H9 (cell line): ENCODE measurements at regions not wholly inside any gene's neighbourhood (a gene's known extent, or its start where the extent isn't known, plus 50 kb on each side); places are given as distances from the start of the nearest gene placed in this dataset.

ENCODE experiments used
- DNase-seq: peaks from one replicate; pipeline ENCODE4 v3.0.0-alpha.2; 2017
- H2AFZ ChIP-seq: one replicate; pipeline ENCODE4 v1.6.1; 2013; ENCODE audit warnings: mild to moderate bottlenecking, low read length, control low read depth, moderate library complexity
- H2AK5ac ChIP-seq: 2 replicates; pipeline ENCODE4 v1.6.1; 2013; ENCODE audit warnings: low read length, control low read depth, mixed read lengths; ENCODE audit not compliant: insufficient read length
- H2BK120ac ChIP-seq: one replicate; pipeline ENCODE4 v1.6.1; 2013; ENCODE audit warnings: low read depth, mild to moderate bottlenecking, low read length, control low read depth, inconsistent platforms; ENCODE audit not compliant: poor library complexity, severe bottlenecking
- H2BK12ac ChIP-seq: 2 replicates; pipeline ENCODE4 v1.6.1; 2013; ENCODE audit warnings: low read length, control low read depth, mixed read lengths, low read depth; ENCODE audit not compliant: insufficient read length
- H2BK15ac ChIP-seq: 2 replicates; pipeline ENCODE4 v1.6.1; 2013; ENCODE audit warnings: low read depth, low read length, control low read depth
- H2BK20ac ChIP-seq: one replicate; pipeline ENCODE4 v1.6.1; 2013; ENCODE audit warnings: low read depth, mild to moderate bottlenecking, low read length, control low read depth, inconsistent platforms; ENCODE audit not compliant: poor library complexity, severe bottlenecking
- H2BK5ac ChIP-seq: 2 replicates; pipeline ENCODE4 v1.6.1; 2013; ENCODE audit warnings: low read length, control low read depth, mixed read lengths; ENCODE audit not compliant: insufficient read length
- H3K14ac ChIP-seq: 2 replicates; pipeline ENCODE4 v1.6.1; 2013; ENCODE audit warnings: low read length, control low read depth; ENCODE audit not compliant: insufficient read depth
- H3K18ac ChIP-seq: 2 replicates; pipeline ENCODE4 v1.6.1; 2013; ENCODE audit warnings: low read depth, mild to moderate bottlenecking, mixed read lengths, low read length, control low read depth; ENCODE audit not compliant: insufficient read length
- H3K23ac ChIP-seq: 2 replicates; pipeline ENCODE4 v1.6.1; 2013; ENCODE audit warnings: low read length, control low read depth, mixed read lengths, low read depth; ENCODE audit not compliant: insufficient read length
- H3K23me2 ChIP-seq: 2 replicates; pipeline ENCODE4 v1.6.1; 2013; ENCODE audit warnings: low read depth, mild to moderate bottlenecking, mixed read lengths, low read length, control low read depth; ENCODE audit not compliant: insufficient read length, poor library complexity, severe bottlenecking
- H3K27ac ChIP-seq: 2 replicates; pipeline ENCODE4 v1.5.1; 2013; ENCODE audit warnings: low read length, control low read depth, mixed read lengths, low read depth; ENCODE audit not compliant: insufficient read length
- H3K27me3 ChIP-seq: 2 replicates; pipeline ENCODE4 v1.6.1; 2013; ENCODE audit warnings: low read length, control low read depth, inconsistent platforms; ENCODE audit not compliant: insufficient read depth
- H3K4ac ChIP-seq: 2 replicates; pipeline ENCODE4 v1.6.1; 2013; ENCODE audit warnings: low read depth, mild to moderate bottlenecking, control low read depth, inconsistent platforms, low read length, moderate library complexity
- H3K4me1 ChIP-seq: 2 replicates; pipeline ENCODE4 v1.6.1; 2013; ENCODE audit warnings: low read length, control low read depth, inconsistent platforms; ENCODE audit not compliant: insufficient read depth
- H3K4me2 ChIP-seq: 2 replicates; pipeline ENCODE4 v1.6.1; 2013; ENCODE audit warnings: low read length, control low read depth, mixed read lengths; ENCODE audit not compliant: insufficient read length, insufficient read depth
- H3K56ac ChIP-seq: 2 replicates; pipeline ENCODE4 v1.6.1; 2013; ENCODE audit warnings: low read depth, mild to moderate bottlenecking, mixed read lengths, low read length, control low read depth; ENCODE audit not compliant: insufficient read length
- H3K79me1 ChIP-seq: 2 replicates; pipeline ENCODE4 v1.6.1; 2013; ENCODE audit warnings: low read depth, mild to moderate bottlenecking, moderate library complexity, low read length, control low read depth, inconsistent platforms; ENCODE audit not compliant: insufficient read depth, poor library complexity, severe bottlenecking
- H3K79me2 ChIP-seq: 2 replicates; pipeline ENCODE4 v1.6.1; 2013; ENCODE audit warnings: low read length, control low read depth, inconsistent platforms; ENCODE audit not compliant: insufficient read depth
- H3K9ac ChIP-seq: 2 replicates; pipeline ENCODE4 v1.6.1; 2013; ENCODE audit warnings: low read length, control low read depth, mixed read lengths; ENCODE audit not compliant: insufficient read length; ENCODE audit errors: extremely low read depth
- H3K9me3 ChIP-seq: one replicate; pipeline ENCODE4 v1.6.1; 2013; ENCODE audit warnings: low read depth, low read length, inconsistent platforms; ENCODE audit not compliant: control insufficient read depth
- H3T11ph ChIP-seq: one replicate; pipeline ENCODE4 v1.6.1; 2013; ENCODE audit warnings: mild to moderate bottlenecking, low read length, control low read depth, inconsistent platforms
- H4K20me1 ChIP-seq: one replicate; pipeline ENCODE4 v1.6.1; 2013; ENCODE audit not compliant: control insufficient read depth, insufficient read length, insufficient read depth
- H4K5ac ChIP-seq: 2 replicates; pipeline ENCODE4 v1.6.1; 2013; ENCODE audit warnings: low read depth, mild to moderate bottlenecking, mixed read lengths, low read length, control low read depth; ENCODE audit not compliant: insufficient read length
- H4K8ac ChIP-seq: replicated peaks from 2 replicates; pipeline ENCODE4 v1.6.1; 2013; ENCODE audit warnings: low read length, control low read depth, mixed read lengths, low read depth; ENCODE audit not compliant: insufficient read length
- H4K91ac ChIP-seq: 2 replicates; pipeline ENCODE4 v1.6.1; 2013; ENCODE audit warnings: low read depth, mild to moderate bottlenecking, moderate library complexity, mixed read lengths, low read length, control low read depth; ENCODE audit not compliant: insufficient read length
- H3K27ac Mint-ChIP-seq, 3 experiments: 2 replicates in 2 of 3; 3 replicates in 1 of 3; pipeline ENCODE4 v1.8.0; 2020 to 2021; ENCODE audit warnings: mixed read lengths in 3 of 3, mild to moderate bottlenecking in 1 of 3, moderate library complexity in 1 of 3
- H3K27me3 Mint-ChIP-seq: 2 replicates; pipeline ENCODE4 v1.8.0; 2021; ENCODE audit warnings: low read depth, mild to moderate bottlenecking, moderate library complexity, mixed read lengths
- H3K36me3 Mint-ChIP-seq, 3 experiments: 2 replicates in 2 of 3; 3 replicates in 1 of 3; pipeline ENCODE4 v1.8.0; 2020 to 2021; ENCODE audit warnings: low read depth in 3 of 3, mixed read lengths in 3 of 3; ENCODE audit not compliant: insufficient read depth in 1 of 3
- H3K4me1 Mint-ChIP-seq, 2 experiments: 2 replicates each; pipeline ENCODE4 v1.8.0; 2020; ENCODE audit warnings: mixed read lengths in 2 of 2
- H3K4me3 Mint-ChIP-seq, 2 experiments: 2 replicates in 1 of 2; 3 replicates in 1 of 2; pipeline ENCODE4 v1.8.0; 2020 to 2021; ENCODE audit warnings: mild to moderate bottlenecking in 2 of 2, mixed read lengths in 2 of 2, moderate library complexity in 1 of 2
- H3K9me3 Mint-ChIP-seq, 2 experiments: 2 replicates in 1 of 2; 3 replicates in 1 of 2; pipeline ENCODE4 v1.8.0; 2020; ENCODE audit warnings: mild to moderate bottlenecking in 2 of 2, mixed read lengths in 2 of 2, moderate library complexity in 1 of 2
- WGBS: extraction: QIAGEN DNeasy Blood & Tissue Kit; methylation state at CpG from one replicate; pipeline ENCODE4 v1.1.7; 2013; ENCODE audit warnings: missing lambda C conversion rate, low lambda C conversion rate, mixed read lengths; ENCODE audit not compliant: insufficient read length; ENCODE audit errors: extremely low coverage; 5-methylcytosine and 5-hydroxymethylcytosine counted together
- TF ChIP-seq, protein P1 (sequence below): fragments of 200-600 bp; sonication (generic); conservative IDR thresholded peaks from 3 replicates; pipeline ENCODE4 v1.8.0; 2021; ENCODE audit warnings: antibody characterized with exemption, mild to moderate bottlenecking

GRCh38 chr12:5294274-5295070, 137.4 kb upstream of the NTF3 start:
- Histone ChIP-seq H3K27ac (no peak overlapping the region), H2BK12ac (no peak overlapping the region), H3K79me2 (no peaks in the 10 kb centered on the region), H2BK5ac (no peak overlapping the region), H3T11ph (no peak overlapping the region), H2BK20ac (no peak overlapping the region), H2AK5ac (no peak overlapping the region), H3K14ac (no peak overlapping the region), H4K20me1 (no peaks in the 10 kb centered on the region), H3K27me3 (no peaks in the 10 kb centered on the region), H3K79me1 (no peaks in the 10 kb centered on the region), H2BK15ac (no peak overlapping the region), H3K56ac (no peak overlapping the region), H4K8ac (no peak overlapping the region), H3K4ac (no peak overlapping the region), H3K9me3 (no peaks in the 10 kb centered on the region), H2BK120ac (no peak overlapping the region), H4K5ac (no peak overlapping the region), H3K4me1 (peaks cover 4% of the 10 kb centered on the region; the same call in 1 of the 2 replicates), H3K23me2 (no peaks in the 10 kb centered on the region), H4K91ac (no peak overlapping the region), H2AFZ (no peak overlapping the region), H3K18ac (no peak overlapping the region), H3K9ac (no peak overlapping the region), H3K4me2 (no peak overlapping the region), H3K23ac (no peak overlapping the region)
- Mint-ChIP-seq H3K27me3 (peaks cover 10% of the 10 kb centered on the region; the same call in 1 of the 2 replicates), H3K36me3 (peaks cover 4 to 16% (median 10%) of the 10 kb centered on the region in 3 experiments), H3K9me3 (peaks cover 0 to 4% of the 10 kb centered on the region in 2 experiments; a peak in 2 of 5 replicates), H3K4me1 (peaks cover 22 to 30% of the 10 kb centered on the region in 2 experiments), H3K4me3 (no peak overlapping the region), H3K27ac (no peak overlapping the region)
- WGBS, result no CpG with 5 or more reads among the region's 11 CpGs
- TF ChIP-seq, protein P1, sequence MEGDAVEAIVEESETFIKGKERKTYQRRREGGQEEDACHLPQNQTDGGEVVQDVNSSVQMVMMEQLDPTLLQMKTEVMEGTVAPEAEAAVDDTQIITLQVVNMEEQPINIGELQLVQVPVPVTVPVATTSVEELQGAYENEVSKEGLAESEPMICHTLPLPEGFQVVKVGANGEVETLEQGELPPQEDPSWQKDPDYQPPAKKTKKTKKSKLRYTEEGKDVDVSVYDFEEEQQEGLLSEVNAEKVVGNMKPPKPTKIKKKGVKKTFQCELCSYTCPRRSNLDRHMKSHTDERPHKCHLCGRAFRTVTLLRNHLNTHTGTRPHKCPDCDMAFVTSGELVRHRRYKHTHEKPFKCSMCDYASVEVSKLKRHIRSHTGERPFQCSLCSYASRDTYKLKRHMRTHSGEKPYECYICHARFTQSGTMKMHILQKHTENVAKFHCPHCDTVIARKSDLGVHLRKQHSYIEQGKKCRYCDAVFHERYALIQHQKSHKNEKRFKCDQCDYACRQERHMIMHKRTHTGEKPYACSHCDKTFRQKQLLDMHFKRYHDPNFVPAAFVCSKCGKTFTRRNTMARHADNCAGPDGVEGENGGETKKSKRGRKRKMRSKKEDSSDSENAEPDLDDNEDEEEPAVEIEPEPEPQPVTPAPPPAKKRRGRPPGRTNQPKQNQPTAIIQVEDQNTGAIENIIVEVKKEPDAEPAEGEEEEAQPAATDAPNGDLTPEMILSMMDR, result no peak
- DNase-seq, result no peak
